Osteoblast (primary cell): ENCODE measurements at regions not wholly inside any gene's neighbourhood (a gene's known extent, or its start where the extent isn't known, plus 50 kb on each side); places are given as distances from the start of the nearest gene placed in this dataset.

ENCODE experiments used
- DNase-seq: peaks from one replicate; pipeline ENCODE4 v3.0.0; 2011; ENCODE audit warnings: low spot score, mixed read lengths; ENCODE audit not compliant: insufficient read length; ENCODE audit errors: missing footprints
- H2AFZ ChIP-seq: 2 replicates; pipeline ENCODE4 v1.6.0; 2011; ENCODE audit warnings: mild to moderate bottlenecking, low read length
- H3K27ac ChIP-seq: 2 replicates; pipeline ENCODE4 v1.5.1; 2011; ENCODE audit warnings: mild to moderate bottlenecking, low read depth, low read length, moderate library complexity
- H3K27me3 ChIP-seq: 2 replicates; pipeline ENCODE4 v1.6.0; 2012; ENCODE audit warnings: mild to moderate bottlenecking, control low read depth, inconsistent platforms, low read length, moderate library complexity; ENCODE audit not compliant: insufficient read depth
- H3K36me3 ChIP-seq: 2 replicates; pipeline ENCODE4 v1.5.1; 2011; ENCODE audit warnings: mild to moderate bottlenecking, low read length, control low read depth, moderate library complexity; ENCODE audit not compliant: insufficient read depth
- H3K4me1 ChIP-seq: 2 replicates; pipeline ENCODE4 v1.5.1; 2011; ENCODE audit warnings: mild to moderate bottlenecking, low read length, control low read depth, moderate library complexity; ENCODE audit not compliant: insufficient read depth
- H3K4me2 ChIP-seq: 2 replicates; pipeline ENCODE4 v1.6.0; 2011; ENCODE audit warnings: mild to moderate bottlenecking, low read length; ENCODE audit not compliant: insufficient read depth
- H3K4me3 ChIP-seq: fragments of 200-600 bp; sonication (generic); 3 replicates; pipeline ENCODE4 v1.5.1; 2012; ENCODE audit warnings: mild to moderate bottlenecking, low read length, inconsistent platforms; ENCODE audit not compliant: insufficient read depth
- H3K79me2 ChIP-seq: 2 replicates; pipeline ENCODE4 v1.6.0; 2012; ENCODE audit warnings: mild to moderate bottlenecking, low read length, control low read depth, inconsistent platforms; ENCODE audit not compliant: insufficient read depth
- H3K9me3 ChIP-seq: 2 replicates; pipeline ENCODE4 v1.5.1; 2011; ENCODE audit warnings: low read depth, low read length, control low read depth
- H4K20me1 ChIP-seq: 2 replicates; pipeline ENCODE4 v1.6.0; 2012; ENCODE audit warnings: mild to moderate bottlenecking, low read length, control low read depth; ENCODE audit not compliant: insufficient read depth
- TF ChIP-seq, protein P1 (sequence below): IDR thresholded peaks from 2 replicates; pipeline ENCODE4 v1.5.1; 2011; ENCODE audit warnings: mild to moderate bottlenecking, low read depth, low read length, moderate library complexity; ENCODE audit errors: extremely low read depth

GRCh38 chr15:96535148-96535547, 204.6 kb downstream of the NR2F2 start:
- DNase-seq, result no peak
- H3K4me3 ChIP-seq, result no peak overlapping the region
- H3K79me2 ChIP-seq, result no peaks in the 10 kb centered on the region
- no peaks in the 10 kb centered on the region for H3K36me3 ChIP-seq
- no peak overlapping the region for H3K4me2 ChIP-seq
- TF ChIP-seq, protein P1, sequence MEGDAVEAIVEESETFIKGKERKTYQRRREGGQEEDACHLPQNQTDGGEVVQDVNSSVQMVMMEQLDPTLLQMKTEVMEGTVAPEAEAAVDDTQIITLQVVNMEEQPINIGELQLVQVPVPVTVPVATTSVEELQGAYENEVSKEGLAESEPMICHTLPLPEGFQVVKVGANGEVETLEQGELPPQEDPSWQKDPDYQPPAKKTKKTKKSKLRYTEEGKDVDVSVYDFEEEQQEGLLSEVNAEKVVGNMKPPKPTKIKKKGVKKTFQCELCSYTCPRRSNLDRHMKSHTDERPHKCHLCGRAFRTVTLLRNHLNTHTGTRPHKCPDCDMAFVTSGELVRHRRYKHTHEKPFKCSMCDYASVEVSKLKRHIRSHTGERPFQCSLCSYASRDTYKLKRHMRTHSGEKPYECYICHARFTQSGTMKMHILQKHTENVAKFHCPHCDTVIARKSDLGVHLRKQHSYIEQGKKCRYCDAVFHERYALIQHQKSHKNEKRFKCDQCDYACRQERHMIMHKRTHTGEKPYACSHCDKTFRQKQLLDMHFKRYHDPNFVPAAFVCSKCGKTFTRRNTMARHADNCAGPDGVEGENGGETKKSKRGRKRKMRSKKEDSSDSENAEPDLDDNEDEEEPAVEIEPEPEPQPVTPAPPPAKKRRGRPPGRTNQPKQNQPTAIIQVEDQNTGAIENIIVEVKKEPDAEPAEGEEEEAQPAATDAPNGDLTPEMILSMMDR, result no peak
- no peak overlapping the region for H3K27ac ChIP-seq
- H4K20me1 ChIP-seq, result no peaks in the 10 kb centered on the region
- H2AFZ ChIP-seq, result no peak overlapping the region
- H3K4me1 ChIP-seq, result no peaks in the 10 kb centered on the region
- no peaks in the 10 kb centered on the region for H3K9me3 ChIP-seq
- H3K27me3 ChIP-seq, result no peaks in the 10 kb centered on the region

DNA sequence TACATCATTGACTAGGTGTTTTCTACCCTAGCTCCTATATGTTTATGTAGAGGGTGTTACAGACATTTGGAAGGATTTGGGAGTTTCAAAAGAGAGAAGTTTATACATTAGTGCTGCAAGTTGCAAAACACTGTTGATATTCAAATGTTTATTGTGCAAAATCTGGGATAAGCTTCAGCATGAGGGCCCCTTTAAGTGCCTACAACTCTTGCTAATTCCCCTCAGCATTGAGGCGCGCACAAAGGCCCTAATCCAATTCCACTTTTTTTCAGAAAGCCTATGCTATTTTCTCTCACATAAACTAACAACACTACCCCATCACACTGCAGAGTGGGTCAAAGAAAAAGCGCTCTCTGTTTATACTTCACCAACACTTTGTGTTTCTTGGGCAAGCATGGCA, 208.0 kb downstream of the NR2F2 start:
- H3K79me2 ChIP-seq, result no peaks in the 10 kb centered on the region
- no peaks in the 10 kb centered on the region for H4K20me1 ChIP-seq
- H2AFZ ChIP-seq, result no peak overlapping the region
- no peaks in the 10 kb centered on the region for H3K9me3 ChIP-seq
- DNase-seq, result no peak
- H3K4me3 ChIP-seq, result no peak overlapping the region
- no peak overlapping the region for H3K27ac ChIP-seq
- no peaks in the 10 kb centered on the region for H3K27me3 ChIP-seq
- H3K4me2 ChIP-seq, result no peak overlapping the region
- TF ChIP-seq, protein P1, result no peak
- H3K36me3 ChIP-seq, result no peaks in the 10 kb centered on the region
- H3K4me1 ChIP-seq, result no peaks in the 10 kb centered on the region

DNA sequence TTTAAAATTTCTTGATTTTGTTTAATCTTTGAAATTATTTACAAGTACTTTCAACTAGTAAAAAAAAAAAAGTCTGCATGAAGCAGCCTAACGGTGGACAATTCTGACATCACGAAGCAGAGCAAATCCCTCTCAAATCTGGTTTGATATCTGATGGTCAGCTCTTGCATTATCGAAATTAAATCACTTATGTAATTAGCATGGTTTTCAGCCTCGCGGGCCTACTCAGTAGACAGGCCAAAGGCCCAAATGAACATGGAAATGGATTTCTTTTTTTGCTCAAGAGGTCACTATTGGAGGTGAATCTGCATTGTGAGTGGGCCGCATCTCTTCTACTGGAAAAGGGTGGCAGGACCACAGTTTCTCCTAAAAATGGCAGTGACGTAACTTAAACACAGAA, 209.8 kb downstream of the NR2F2 start:
- H3K4me2 ChIP-seq, result no peak overlapping the region
- H3K4me1 ChIP-seq, result no peaks in the 10 kb centered on the region
- H4K20me1 ChIP-seq, result no peaks in the 10 kb centered on the region
- DNase-seq, result no peak
- H3K9me3 ChIP-seq, result no peaks in the 10 kb centered on the region
- H3K4me3 ChIP-seq, result no peak overlapping the region
- H3K36me3 ChIP-seq, result no peaks in the 10 kb centered on the region
- H3K79me2 ChIP-seq, result no peaks in the 10 kb centered on the region
- TF ChIP-seq, protein P1, result no peak
- no peak overlapping the region for H3K27ac ChIP-seq
- no peaks in the 10 kb centered on the region for H3K27me3 ChIP-seq
- H2AFZ ChIP-seq, result no peak overlapping the region

- H3K4me1 ChIP-seq, result no peaks in the 10 kb centered on the region
- H3K79me2 ChIP-seq, result no peaks in the 10 kb centered on the region
- no peak overlapping the region for H2AFZ ChIP-seq
- no peaks in the 10 kb centered on the region for H3K27me3 ChIP-seq
- no peaks in the 10 kb centered on the region for H3K36me3 ChIP-seq
- no peaks in the 10 kb centered on the region for H3K9me3 ChIP-seq
- H3K4me3 ChIP-seq, result no peak overlapping the region
- H3K27ac ChIP-seq, result no peak overlapping the region
- no peaks in the 10 kb centered on the region for H4K20me1 ChIP-seq
- TF ChIP-seq, protein P1, result no peak
- no peak for DNase-seq
- H3K4me2 ChIP-seq, result no peak overlapping the region
These were observed 211.8 kb downstream of the NR2F2 start for GRCh38 chr15:96542130-96542770.
